Epithelial cell of esophagus (primary cell): ENCODE measurements at regions not wholly inside any gene's neighbourhood (a gene's known extent, or its start where the extent isn't known, plus 50 kb on each side); places are given as distances from the start of the nearest gene placed in this dataset.
A peak's percentile ranks its signal among the peaks of the same experiment; 100 is the strongest.

ENCODE experiments used
- DNase-seq: peaks from one replicate; pipeline ENCODE4 v3.0.0; 2010; ENCODE audit warnings: low read depth
- H3K4me3 ChIP-seq: 2 replicates; pipeline ENCODE4 v1.5.1; 2011; ENCODE audit warnings: mild to moderate bottlenecking, low read length, control low read depth
- CTCF ChIP-seq: IDR thresholded peaks from 2 replicates; pipeline ENCODE4 v1.5.1; 2011; ENCODE audit warnings: low read depth, mild to moderate bottlenecking, low read length, control low read depth, inconsistent platforms; ENCODE audit not compliant: insufficient read depth; ENCODE audit errors: missing control alignments

GRCh38 chr15:91793771-91794170 lies 59.7 kb upstream of the SLCO3A1 start:
- no peak for DNase-seq
- no peak for TF ChIP-seq CTCF
- H3K4me3 ChIP-seq: no peak overlapping the region

DNA sequence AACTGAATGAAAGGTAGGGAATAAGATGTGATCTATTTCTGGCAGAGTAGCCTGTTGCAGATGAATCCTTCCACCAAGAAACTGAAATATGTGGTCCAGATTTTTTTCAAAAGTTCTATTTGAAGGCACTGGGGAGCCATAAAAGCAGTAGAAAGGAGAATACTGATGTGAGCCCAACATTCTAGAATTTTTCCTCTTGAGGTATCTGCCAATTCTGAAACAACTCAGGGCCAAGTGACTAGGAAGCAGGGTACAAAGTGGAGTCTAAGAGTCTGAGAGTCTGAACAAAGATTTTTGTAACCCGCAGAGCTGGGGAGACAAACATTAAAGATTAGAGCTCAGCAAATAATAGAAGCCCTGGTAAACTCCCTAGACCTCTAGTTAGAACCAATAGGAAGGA lies 58.3 kb upstream of the SLCO3A1 start:
- no peak for TF ChIP-seq CTCF

GRCh38 chr15:91801836-91802534 lies 51.5 kb upstream of the SLCO3A1 start:
- TF ChIP-seq CTCF: no peak
- DNase-seq: peak; percentile 58
- H3K4me3 ChIP-seq: no peak overlapping the region

More for the DNA sequence above, 58.3 kb upstream of the SLCO3A1 start:
- no peak for DNase-seq
- no peak overlapping the region for H3K4me3 ChIP-seq

- no peak for DNase-seq
- TF ChIP-seq CTCF: no peak
These were observed 50.2 kb upstream of the SLCO3A1 start for GRCh38 chr15:91803260-91803659.

More at GRCh38 chr15:91803260-91803659, 50.2 kb upstream of the SLCO3A1 start:
- no peak overlapping the region for H3K4me3 ChIP-seq
